GM21526 (cell line): ENCODE measurements at regions not wholly inside any gene's neighbourhood (a gene's known extent, or its start where the extent isn't known, plus 50 kb on each side); places are given as distances from the start of the nearest gene placed in this dataset.
A peak's percentile ranks its signal among the peaks of the same experiment; 100 is the strongest.
"Not testable (repeated sequence)": the region's sequence is repeated elsewhere in the genome, so short reads cannot be mapped to it uniquely, and the experiment has no call there.

Experiments
- ATAC-seq: cut with Tn5 transposase; IDR thresholded peaks from one replicate; pipeline ENCODE4 v1.9.1; 2021; ENCODE audit warnings: moderate library complexity; ENCODE audit not compliant: unreplicated experiment, low FRiP score

DNA sequence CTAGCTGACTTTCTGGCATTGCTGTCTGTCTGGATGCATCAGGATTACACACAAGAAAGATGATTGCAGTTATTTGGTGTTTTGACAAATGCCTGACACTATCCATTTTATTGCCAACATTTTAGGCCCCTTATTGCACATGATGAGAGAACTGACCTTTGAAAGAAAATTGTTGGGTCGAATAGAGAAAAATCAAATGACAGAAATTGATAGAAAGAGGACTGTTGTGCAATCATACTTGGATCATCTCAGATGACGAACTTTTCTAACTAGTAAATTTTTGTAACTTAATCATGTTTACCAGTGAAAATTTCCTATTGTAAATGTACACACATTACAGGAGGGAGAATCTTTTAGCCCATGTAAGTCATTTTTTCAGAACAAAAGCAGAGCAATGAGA lies 251.5 kb upstream of the USP15 start:
- no peak for ATAC-seq

- no peak for ATAC-seq
Measured at GRCh38 chr12:62009445-62009844, 250.8 kb upstream of the USP15 start.

GRCh38 chr12:62010331-62010906 lies 249.8 kb upstream of the USP15 start:
- not testable (repeated sequence) for ATAC-seq

- not testable (repeated sequence) for ATAC-seq
Measured at GRCh38 chr12:62010973-62011372, 249.2 kb upstream of the USP15 start.

DNA sequence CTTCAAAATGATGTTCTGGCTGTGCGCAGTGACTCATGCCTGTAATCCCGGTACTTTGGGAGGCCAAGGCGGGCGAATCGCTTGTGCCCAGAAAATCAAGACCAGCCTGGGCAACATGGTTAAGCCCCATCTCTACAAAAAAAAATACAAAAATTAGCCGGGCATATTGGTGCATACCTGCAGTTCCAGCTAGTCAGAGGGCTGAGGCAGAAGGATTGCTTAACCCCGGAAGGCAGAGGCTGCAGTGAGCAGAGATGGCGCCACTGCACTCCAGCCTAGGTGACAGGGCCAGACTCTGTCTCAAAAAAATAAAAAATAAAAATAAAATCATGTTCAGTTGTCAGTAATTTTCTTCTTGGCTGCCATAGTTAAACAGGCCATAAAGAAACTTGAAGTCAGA lies 245.9 kb upstream of the USP15 start:
- ATAC-seq, result no peak

DNA sequence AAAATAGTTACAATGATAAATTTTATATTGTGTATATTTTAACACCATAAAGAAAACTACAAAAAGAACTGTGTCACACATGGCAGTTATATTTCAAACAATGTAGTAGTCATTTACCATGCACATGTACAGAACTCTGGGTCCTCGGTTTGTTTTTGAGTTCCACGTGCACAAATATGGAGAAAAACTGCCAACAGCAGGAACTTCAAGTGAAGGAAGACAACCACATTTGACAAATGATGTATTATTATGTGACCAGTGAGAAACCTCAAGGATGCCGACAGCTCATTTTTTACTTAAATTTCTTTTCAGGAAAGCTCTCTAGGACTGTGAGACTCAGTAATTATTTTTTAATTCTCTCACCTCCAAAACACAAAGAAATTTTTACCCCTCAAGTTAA lies 244.2 kb upstream of the USP15 start:
- no peak for ATAC-seq

DNA sequence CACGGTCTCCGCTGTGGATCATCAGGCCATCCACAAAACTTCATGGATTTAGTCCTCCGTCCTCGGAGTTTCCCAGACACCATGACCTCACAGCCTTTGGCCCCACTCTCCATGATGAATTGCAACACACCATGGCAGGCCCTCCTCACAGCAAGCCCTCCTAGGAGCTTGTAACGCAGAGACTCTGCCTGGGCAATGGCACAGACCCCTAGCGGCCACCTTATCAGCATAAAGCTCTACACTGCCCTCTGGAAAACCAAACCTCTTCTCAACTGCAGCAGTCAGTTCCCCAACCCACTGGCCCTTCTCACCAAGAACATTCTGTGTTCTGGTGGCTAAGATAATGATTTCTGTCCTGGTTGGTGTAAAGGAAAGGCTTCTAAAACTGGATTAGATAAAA lies 238.4 kb upstream of the USP15 start:
- no peak for ATAC-seq

DNA sequence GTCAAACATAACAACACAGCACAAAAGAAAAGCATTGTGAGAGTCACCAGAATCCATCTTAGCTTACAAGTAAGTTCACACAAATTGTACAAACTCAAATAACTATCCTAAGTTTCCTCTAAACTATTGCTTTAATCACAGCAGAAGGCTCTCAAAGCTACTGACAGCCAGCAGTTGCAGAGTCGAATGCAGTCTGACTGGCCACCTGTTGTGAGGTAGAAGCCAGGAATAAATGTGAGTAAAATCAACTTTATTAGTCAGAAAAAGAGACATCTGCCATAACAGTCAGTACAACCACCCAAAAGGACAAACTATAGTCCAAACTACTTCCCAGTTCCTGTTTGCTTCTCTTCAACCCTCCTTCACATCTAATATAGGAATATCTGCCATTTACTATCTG lies 231.7 kb upstream of the USP15 start:
- ATAC-seq, result no peak

- ATAC-seq, result no peak
Measured at GRCh38 chr12:62032870-62033269, 227.3 kb upstream of the USP15 start.

DNA sequence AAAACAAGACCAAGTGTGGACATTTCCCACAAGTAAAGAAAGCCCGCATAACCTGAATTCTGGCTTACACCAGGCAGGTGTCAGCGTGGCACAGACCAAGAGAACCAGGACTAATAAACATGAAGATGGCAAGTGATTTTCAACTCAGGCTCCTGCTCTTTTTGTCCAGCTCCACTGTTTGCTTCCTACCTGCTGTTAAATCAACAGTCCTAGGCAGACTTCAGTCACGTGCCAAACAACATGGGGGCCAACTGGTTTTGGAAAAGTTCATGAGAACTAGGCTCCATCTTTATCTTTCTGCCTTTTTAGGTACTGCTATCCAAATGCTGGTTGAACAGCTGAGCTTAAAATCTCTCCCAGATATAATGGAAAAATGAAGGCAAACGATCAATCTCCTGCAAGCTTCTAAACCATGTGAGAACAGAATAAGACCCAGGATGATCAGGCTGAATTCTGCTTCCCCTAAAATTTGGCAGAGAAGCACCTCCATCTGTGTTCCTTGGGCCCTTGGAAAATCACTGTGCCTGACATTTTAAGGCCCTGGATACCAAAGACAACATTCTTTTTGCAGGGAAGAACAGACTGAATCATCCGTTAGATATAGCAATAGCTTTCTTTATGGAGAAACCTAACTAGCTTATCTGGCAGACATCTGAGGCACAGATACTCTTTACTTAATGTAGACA lies 215.6 kb upstream of the USP15 start:
- ATAC-seq, result no peak

DNA sequence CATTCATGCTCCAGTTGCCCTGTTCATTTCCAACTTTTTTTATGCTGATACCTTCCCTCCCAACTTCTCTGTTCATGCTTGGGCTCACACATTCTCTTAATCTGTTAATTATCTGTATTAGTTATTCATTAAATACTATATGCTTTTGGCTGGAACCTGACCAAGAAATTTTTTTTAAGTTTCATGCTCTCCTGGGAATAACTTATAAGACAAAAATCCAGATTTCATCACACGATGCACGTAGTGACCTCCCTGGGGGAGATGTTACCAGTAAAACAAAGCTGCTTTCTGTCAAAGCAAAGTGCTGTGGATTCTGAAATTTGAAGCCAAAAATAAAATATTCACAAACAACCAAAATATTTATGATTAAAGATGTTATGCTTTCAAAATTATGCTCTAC lies 215.0 kb upstream of the USP15 start:
- no peak for ATAC-seq

DNA sequence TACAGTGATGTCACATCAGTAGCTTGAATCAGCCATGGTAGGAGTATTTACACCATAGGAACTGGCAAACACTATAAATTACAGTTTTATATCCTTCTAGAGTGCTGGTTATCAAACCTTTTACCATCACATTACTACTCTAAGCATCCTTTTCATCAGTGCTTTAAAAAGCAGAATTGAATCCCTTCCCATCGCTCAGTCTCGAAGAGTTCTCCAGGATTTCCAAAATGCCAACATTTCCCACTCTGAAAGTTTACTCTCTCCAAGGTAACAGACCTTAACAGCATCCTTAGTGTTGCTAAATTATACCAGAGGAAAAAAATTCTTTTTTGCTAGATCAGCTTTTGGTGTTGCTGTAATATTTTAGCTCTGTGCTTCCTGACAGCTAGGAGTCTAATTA lies 209.4 kb upstream of the USP15 start:
- no peak for ATAC-seq

GRCh38 chr12:62069976-62070375 lies 190.2 kb upstream of the USP15 start:
- ATAC-seq, result no peak

GRCh38 chr12:62073236-62073635 lies 187.0 kb upstream of the USP15 start:
- ATAC-seq, result not testable (repeated sequence)

GRCh38 chr12:62075870-62076269 lies 184.3 kb upstream of the USP15 start:
- peak; percentile 77 for ATAC-seq

DNA sequence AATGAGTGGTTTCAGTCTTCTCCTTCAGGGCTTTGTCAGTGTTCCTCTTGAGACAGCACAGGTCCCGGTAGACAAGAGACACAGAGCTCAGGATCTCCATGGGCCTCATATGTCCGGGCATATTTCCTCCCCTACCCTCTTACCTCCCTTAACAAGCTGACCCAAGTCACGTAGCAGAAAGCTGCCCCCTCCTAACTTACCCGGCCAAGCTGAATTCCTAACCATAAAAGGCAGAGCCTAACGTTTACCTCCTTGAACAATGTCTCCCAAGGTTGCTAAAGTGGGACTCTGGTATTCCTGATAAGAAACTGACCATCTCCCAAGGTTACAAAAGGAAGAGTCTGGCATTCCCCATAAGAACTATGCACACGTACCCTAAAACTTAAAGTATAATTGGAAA lies 182.2 kb upstream of the USP15 start:
- ATAC-seq, result no peak

DNA sequence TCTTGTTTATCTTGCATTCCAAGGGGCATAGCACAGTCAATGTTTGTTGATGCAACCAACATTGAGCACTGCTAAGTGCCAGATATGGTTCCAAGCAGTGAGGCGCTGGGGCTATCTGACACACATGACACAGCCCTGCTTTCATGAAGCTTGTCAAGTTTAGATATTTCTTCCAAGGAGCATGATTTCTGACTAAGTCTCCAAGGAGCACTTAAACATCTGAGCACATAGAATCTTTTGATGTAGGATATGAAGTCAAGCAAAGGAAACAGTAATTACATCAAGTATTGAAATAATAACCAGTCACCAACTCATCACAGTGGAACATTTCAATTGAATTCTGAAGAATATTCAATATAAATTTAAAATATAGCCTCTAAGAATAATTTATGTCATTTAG lies 177.8 kb upstream of the USP15 start:
- no peak for ATAC-seq

GRCh38 chr12:62098132-62098531 lies 162.1 kb upstream of the USP15 start:
- ATAC-seq, result no peak

GRCh38 chr12:62103748-62104147 lies 156.5 kb upstream of the USP15 start:
- ATAC-seq, result no peak

GRCh38 chr12:62106547-62107185 lies 153.5 kb upstream of the USP15 start:
- no peak for ATAC-seq

DNA sequence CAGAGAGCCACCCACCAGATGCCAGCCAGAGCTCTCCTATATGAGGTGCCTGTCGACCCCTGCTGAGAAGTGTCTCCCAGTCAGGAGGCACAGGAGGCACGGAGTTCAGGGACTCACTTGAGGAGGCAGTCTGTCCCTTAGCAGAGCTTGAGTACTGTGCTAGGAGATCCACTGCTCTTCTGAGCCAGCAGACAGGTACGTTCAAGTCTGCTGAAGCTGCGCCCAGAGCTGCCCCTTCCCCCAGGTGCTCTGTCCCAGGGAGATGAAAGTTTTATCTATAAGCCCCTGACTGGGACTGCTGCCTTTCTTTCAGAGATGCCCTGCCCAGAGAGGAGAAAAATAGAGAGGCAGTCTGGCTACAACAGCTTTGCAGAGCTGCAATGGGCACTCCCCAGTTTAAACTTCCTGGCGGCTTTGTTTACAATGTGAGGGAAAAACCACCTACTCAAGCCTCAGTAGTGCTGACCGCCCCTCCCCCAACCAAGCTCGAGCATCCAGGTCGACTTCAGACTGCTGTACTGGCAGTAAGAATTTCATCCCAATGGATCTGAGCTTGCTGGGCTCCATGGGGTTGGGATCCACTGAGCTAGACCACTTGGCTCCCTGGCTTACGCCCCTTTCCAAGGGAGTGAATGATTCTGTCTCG lies 146.7 kb upstream of the USP15 start:
- no peak for ATAC-seq

DNA sequence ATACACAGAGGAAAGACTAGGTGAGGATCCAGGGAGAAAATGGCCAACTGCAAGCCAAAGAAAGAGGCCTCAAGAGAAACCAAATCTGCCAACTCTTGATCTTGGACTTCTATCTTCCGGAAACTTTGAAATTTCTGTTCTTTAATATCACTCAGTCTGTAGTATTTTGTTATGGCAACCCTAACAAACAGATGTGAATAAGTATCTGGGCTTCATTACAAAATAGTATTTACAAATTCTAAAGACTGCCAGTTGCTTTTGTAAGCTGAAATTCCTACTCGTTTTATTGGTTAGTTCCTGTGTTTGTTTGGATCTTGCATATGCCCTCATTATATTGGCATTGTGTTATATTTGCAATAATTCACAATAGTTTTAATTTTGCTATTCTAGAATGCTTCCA lies 143.2 kb upstream of the USP15 start:
- no peak for ATAC-seq
